ENCODE measurements at regions not wholly inside any gene's neighbourhood (a gene's known extent, or its start where the extent isn't known, plus 50 kb on each side); places are given as distances from the start of the nearest gene placed in this dataset.

GRCh38 chr5:165906871-165907270, 2384.6 kb upstream of the WWC1 start:
- no peak for DNase-seq

DNA sequence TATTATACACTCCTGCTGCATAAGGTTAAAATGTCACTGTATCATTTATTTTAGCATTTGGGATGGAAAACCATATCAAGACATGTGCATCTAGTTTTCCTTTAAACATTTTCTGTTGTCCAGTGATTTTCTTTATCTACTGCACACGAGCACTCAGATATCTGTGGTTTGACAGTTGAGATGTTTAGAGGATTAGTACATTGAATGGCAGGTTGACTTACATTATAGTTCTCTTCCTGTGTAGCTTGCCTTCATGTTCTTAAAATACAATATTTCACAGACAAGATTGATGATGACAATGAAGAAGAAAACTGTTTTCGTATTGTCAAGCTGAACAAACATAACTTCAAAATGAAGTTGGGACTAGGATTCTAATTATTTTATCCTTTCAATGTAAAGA, 2378.4 kb upstream of the WWC1 start:
- DNase-seq = no peak

DNA sequence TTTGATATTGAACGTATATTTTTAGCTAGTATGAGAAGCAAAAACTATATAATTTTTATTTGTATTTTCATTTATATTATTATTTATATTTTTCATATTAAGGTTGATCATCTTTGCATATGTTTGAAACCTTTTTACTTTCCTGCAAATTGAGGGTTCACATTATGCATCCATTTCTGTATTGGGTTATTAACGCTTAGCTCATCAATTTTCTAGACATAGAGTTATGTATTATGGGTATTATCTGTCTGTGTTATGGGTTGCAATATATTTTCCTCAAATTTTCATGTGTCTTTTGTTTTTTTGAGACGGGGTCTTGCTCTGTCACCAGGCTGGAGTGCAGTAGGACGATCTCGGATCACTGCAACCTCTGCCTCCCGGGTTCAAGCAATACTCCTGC, 2377.0 kb upstream of the WWC1 start:
- DNase-seq = no peak

- no peak for DNase-seq
These were observed 2372.2 kb upstream of the WWC1 start for GRCh38 chr5:165919196-165919595.

DNA sequence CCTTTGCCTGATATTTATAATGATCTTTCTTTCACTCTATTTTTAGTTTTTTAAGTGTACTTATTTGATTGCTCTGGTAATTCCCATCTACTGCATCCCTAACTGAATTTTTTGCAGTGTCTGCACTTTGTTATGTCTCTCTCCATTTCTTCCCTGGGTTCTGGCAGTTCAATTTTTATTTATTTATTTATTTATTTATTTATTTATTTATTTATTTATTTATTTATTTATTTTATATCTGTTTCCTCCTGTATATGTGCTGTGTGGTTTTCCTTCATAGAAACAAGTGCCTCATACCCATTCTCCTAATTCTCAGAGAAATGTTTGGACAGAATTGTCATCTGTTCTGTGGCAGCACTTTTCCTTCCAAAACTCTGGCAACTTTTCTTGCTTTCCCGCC, 2370.8 kb upstream of the WWC1 start:
- DNase-seq = no peak

DNA sequence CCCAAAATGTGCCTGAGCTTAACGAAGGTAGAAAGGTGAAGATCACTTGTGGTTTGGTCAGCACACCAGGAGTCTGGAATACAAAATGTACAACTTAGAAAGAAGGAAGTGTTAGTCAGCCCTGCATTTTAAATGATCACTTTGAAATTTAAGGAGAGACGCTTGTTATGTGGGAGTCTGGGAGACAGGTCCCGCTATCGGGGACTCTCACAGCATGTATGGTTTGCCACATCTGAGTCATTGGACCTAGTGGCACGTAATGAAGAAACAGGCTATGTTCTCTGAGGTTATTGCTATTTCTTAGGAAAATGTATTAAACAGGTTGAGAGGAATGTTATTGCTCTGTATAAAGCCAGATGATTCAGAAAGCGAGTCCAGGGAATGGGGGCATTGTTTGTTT, 2362.5 kb upstream of the WWC1 start:
- no peak for DNase-seq

- no peak for DNase-seq
These were observed 2350.9 kb upstream of the WWC1 start for GRCh38 chr5:165940541-165940940.

DNA sequence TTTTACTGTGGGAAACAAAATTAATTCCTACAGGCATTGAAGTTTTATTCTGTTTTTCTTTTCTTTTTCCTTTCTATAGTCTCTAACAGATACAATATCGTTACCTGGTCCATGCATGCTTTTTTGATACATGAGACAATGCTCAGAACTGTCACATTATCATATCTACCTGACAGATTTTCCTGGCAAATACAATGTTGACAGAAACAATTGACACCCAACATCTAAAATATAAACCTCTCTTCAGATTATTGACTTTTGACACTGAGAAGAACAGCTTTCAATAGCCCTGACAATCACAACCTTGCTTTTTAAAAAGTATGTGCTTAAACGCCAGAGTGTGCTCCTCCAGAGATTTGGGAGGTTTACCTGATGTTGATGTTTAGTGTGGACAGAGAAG, 2334.6 kb upstream of the WWC1 start:
- no peak for DNase-seq

GRCh38 chr5:165981671-165982070, 2309.8 kb upstream of the WWC1 start:
- no peak for DNase-seq

DNA sequence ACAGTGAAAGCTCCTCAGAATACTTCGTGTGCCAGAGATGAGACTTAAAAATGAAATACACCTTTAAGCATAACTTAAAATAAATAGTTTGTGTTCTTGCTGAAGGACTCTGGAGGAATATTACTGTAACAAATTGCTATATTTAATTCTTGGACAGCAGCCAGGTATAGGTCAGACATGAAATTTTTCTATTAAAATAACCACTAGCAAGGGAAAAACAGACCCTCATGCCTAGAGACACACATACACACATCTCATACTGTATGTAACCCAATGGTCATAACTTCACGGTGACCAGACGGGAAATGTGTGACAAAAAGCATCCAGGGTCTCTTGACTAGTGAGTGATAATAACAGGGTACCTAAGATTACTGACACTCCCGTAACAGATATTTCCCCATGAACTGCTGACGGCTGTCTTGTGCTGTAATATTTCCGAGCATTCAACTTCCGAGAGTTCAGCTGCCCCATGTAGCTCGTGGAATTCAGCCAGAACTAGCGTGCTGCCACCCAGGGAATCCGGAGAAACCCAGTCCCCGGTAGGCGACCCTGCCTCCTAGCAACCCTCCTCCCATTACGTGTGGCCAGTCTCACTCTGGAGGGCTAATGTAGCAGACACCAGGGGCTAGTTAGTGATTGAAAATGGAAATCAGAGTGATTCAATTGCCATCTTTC, 2295.1 kb upstream of the WWC1 start:
- DNase-seq = no peak

DNA sequence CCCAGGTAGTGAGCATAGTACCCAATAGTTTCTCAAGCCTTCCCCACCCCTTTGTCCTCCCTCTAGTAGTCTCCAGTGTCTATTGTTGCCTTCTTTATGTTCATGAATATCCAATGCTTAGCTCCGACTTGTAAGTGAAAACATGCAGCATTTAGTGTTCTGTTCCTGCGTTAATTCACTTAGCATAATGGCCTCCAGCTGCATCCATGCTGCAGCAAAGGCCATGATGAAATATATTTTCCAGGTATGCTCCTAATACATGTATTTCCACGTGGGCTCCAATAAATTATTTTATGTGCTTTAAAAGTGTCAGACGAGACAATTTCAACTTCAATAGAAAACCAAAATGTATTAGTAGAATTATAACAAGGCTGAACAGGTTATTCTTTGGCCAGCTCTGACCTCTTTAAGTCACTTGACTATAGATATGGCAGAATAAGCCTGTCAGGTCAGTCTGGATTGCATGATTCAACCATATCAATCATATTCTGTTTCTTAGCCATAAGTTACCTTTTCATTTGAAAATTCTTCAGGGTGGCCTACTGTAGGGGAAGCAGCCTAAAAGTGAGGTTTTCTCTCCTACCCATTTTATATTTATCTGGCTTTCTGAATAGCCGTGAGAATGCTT, 2291.6 kb upstream of the WWC1 start:
- DNase-seq = no peak

DNA sequence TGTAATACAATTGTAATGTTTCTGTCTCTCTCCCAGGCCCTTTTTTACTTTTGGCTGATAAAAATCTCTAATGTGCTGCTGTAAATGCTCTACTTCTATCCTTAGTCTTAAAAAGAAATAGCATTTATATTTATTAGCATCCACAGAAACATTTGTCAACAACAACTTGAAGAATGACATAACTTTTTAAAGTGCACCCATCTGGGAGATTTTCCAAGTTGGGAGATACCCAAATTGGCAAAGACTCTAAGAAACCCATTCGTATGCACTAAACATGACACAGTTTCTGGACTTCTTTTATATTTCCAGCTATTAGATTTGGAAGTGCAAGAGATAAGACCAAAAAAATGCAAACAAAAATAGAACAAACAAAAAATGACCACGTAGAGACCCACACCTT, 2287.4 kb upstream of the WWC1 start:
- no peak for DNase-seq

- DNase-seq = no peak
These were observed 2278.0 kb upstream of the WWC1 start for GRCh38 chr5:166013415-166013814.

GRCh38 chr5:166014256-166014655, 2277.2 kb upstream of the WWC1 start:
- DNase-seq = no peak

GRCh38 chr5:166018716-166019115, 2272.7 kb upstream of the WWC1 start:
- DNase-seq = no peak

GRCh38 chr5:166022065-166022464, 2269.4 kb upstream of the WWC1 start:
- DNase-seq = no peak

DNA sequence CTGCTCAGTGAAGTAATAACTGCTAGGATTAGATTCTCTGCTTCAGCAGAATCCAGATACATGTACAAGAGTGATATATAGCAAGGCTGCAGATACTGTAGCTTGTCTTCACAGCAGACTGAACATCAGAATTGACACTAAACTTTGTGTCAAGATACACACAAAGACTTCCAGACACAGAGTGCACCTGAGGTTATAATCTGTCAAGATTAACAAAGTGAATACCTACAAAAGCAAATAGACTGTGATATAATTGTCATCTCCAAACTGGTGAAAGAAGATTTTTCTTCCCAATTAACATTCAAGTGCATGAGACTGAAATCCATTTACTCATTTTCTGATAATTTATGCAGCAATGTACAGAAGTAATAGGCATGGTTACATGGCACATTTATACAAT, 2266.5 kb upstream of the WWC1 start:
- no peak for DNase-seq

- no peak for DNase-seq
These were observed 2263.9 kb upstream of the WWC1 start for GRCh38 chr5:166027582-166027981.

DNA sequence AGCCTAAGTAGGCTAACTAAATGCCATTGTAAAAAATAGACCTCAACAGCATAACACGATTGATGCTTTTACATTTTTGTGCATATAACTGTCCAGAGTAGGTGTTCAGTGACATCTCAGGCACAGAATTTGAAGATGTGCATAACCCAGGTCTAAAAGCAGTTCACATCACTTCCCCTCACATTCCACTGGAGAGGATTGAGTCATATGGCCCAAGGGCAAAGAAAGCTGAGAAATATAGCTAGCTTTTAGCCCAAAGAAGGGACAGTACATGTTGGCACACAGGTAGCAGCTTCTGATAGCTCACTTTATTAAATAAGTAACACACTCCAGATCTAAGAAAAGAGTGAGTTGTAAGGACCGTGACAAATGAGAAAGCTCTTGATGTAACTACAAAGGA, 2259.5 kb upstream of the WWC1 start:
- DNase-seq = no peak

DNA sequence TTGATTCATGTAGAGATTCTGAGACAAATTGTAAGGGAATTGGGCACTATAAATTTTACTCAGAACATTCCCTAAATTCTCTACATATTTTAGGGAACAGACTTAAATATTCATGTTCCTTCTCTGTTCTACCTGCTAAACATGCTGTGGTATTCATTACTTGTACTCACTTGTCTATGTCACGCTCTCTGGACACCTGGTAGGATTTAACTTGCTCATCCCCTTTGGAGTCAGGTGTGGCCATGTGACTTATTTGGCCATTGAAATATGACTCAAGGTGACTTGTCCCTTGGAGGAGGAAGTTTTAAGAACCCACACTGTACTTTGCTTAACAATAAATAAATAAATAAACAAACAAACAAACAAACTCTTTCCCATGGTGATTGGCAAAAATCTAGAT, 2258.8 kb upstream of the WWC1 start:
- DNase-seq = no peak

GRCh38 chr5:166045961-166046360, 2245.5 kb upstream of the WWC1 start:
- DNase-seq = no peak

DNA sequence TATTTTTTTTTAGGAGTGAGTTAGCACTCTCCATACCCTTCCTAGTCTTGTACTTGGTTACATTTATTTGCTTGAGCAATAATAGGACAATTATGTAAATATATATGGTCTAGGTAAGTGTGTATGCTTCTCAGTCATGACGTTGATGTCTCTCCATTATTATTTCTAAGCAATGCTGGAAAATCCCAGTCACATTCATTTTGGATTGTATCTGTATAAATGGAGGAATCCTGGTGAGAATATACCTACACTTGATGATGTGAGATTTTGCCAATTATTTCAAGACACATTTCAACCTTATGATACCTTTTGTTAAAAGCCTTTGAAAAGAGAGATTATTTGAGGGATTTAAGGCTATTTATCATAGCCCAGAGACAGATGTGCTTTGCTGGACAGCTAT, 2244.5 kb upstream of the WWC1 start:
- DNase-seq = no peak

GRCh38 chr5:166050531-166050930, 2240.9 kb upstream of the WWC1 start:
- DNase-seq = no peak

GRCh38 chr5:166058660-166059059, 2232.8 kb upstream of the WWC1 start:
- no peak for DNase-seq

GRCh38 chr5:166062094-166062493, 2229.4 kb upstream of the WWC1 start:
- no peak for DNase-seq
